ENCODE measurements at regions not wholly inside any gene's neighbourhood (a gene's known extent, or its start where the extent isn't known, plus 50 kb on each side); places are given as distances from the start of the nearest gene placed in this dataset.
"Not testable (repeated sequence)": the region's sequence is repeated elsewhere in the genome, so short reads cannot be mapped to it uniquely, and the experiment has no call there.

GRCh38 chr21:33150968-33151367, 78.8 kb upstream of the IFNAR2 start:
- TF ChIP-seq POLR2A (IDR thresholded peaks at IDR 0.05; ENCODE audit: low read depth, low read length); POLR2AphosphoS5 (IDR thresholded peaks at IDR 0.05; ENCODE audit: low read depth, low read length); TAF1 (IDR thresholded peaks at IDR 0.05; ENCODE audit: borderline replicate concordance, low read depth, low read length): not testable (repeated sequence)

Measured in GM12892 (cell line).